Activated T-helper 1 cell treated with Interleukin-2 at 50 U/mL for 16 hours (primary cell): ENCODE measurements at regions not wholly inside any gene's neighbourhood (a gene's known extent, or its start where the extent isn't known, plus 50 kb on each side); places are given as distances from the start of the nearest gene placed in this dataset.

Source experiments
- DNase-seq: peaks from one replicate; pipeline ENCODE4 v3.0.0-alpha.2; 2020; ENCODE audit warnings: low read depth

GRCh38 chr14:101230161-101230850 lies 326.8 kb upstream of the RTL1 start:
- no peak for DNase-seq

DNA sequence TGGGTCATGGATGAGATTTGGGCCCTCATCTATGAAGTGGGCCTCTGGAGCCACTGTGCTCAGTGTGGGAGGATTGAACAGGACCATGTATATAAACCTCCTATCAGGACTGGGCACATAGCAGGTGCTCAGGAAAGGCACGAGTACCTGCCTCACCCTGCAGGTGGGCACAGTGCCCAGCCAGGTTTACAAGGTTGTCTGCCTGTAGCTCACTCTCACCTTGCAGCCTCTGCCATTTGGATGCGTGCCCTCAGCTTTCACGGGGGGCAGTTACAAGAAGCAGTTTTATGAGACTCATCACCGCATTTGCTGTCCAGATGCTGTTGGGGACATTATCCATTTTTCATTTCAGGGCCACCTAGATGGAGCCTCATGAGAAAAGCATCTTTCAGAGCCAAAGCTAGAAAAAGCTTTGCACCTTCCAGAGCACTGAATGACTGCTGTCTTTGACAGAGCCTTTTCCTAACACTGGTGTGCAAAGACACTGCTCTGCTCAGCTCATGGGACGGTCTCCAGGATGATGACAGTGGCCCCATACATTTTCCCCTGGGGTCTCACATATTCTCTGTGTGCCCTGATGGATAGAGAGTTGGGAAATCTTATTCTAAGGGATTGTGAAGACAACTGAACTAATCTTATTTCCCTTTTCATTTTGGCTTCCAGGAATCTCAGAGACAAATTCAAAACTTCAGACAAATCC lies 327.5 kb upstream of the RTL1 start:
- DNase-seq = no peak

DNA sequence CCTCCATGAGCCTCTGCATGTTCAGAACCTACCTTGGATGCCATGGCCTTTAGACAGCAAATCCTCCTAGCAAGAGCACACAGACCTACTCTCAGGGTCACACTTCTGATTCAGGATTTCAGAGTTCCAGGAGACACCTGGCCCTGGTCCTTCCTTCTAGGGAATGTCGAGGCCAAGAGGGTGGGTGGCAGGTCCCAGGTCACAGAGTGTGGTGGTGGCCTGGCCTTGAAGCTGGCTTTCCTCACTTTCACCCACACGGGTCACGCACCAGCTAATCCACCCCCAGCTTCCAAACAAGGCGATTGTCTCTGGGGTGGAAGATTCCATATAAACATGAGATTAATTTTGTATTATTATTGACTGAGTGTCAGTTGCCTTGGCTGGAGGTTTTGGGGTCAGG lies 328.3 kb upstream of the RTL1 start:
- no peak for DNase-seq

- DNase-seq = no peak
Observed at GRCh38 chr14:101232340-101233020, 328.8 kb upstream of the DIO3 start.

- DNase-seq = no peak
Observed at GRCh38 chr14:101233021-101233366, 328.3 kb upstream of the DIO3 start.

GRCh38 chr14:101233391-101233790 lies 327.9 kb upstream of the DIO3 start:
- DNase-seq = no peak

DNA sequence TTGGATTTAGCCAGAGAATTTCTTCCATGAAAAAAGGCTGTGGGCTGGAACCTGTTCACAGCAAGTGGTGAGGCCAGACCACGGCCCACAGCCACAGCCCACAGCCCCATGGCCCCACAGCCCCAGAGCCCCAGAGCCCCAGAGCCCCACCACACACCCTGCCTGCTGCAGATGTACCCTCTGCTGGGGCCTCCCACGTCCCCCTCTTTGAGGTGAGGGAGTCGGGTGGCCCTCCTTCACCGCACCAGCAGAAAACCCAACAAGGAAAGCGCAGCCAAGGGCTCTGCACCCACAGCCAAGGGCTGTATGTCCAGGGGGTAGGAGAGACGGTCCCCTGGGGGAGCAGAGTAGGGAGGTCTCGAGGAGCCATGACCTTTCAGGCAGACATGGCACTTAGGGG lies 327.5 kb upstream of the DIO3 start:
- DNase-seq = no peak

DNA sequence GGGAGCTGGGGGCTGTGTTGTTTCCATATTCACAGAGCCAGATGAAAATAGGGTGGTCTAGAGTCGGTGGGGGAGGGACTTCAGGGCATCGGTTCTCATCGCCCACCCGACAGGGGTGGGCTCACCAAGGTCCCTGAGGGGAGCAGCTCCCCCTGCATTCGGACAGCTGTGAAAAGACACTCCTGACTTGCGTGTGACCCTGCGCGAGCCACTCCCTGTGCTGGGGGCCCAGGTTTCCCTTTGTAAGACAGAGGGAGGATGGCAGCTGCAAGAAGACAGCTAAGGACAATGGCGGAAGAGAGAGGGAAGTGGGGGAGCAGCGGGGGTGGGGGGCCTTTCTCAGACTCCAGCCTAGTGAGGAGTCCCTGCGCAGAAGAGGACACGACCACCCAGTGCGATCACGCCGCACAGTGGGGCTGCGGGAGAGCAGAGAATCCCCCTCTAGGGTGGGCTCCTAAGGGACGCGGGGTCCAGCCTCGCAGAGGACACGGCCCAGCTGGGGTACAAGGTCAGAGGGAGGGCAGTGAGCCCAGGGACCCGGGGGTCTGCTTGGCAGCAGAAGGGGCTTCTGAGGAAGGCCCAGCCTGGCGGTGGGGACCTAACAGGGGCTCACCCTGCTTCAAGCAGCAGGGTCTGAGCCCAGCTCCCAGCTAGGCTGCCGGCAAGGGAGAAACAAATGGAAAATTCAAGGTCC lies 326.9 kb upstream of the DIO3 start:
- DNase-seq = no peak

- DNase-seq = no peak
Observed at GRCh38 chr14:101234999-101235334, 326.3 kb upstream of the DIO3 start.

DNA sequence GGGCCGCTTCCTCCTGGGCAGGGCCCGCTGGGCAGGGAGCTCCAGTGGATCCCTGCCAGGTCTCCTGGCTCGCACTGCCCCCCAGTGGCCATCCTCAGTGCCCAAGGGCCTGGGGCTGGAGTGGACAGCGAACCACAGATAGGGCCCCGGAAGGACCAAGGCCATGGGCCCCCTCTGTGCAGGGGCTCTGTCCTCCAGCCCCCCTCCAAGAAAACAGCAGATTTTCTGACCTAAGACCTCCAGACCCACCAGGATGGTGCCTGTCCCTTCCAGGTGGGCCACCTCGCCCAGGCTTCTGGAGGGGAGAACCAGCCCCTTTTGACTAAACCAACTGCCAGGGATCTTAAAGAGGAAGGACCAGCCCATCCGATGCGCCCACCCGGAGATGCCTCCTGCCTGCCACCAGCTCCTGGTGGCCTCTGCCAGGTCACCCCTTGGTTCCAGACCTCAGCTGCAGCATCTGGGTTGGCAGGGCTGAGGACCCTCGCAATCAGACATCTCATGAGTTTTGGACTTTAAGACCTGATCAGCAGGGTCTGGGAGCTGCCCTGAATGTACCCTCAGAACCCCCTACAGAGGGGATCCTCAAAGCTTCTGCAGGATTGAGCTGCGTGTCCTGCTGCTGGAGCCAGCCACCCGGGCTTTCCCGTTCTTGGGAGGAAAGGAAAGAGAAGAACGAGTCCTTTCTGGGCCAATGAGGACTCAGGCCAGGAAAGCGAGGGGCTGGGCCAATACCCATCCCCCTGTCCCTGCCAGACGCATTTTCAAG lies 325.8 kb upstream of the DIO3 start:
- DNase-seq = no peak

DNA sequence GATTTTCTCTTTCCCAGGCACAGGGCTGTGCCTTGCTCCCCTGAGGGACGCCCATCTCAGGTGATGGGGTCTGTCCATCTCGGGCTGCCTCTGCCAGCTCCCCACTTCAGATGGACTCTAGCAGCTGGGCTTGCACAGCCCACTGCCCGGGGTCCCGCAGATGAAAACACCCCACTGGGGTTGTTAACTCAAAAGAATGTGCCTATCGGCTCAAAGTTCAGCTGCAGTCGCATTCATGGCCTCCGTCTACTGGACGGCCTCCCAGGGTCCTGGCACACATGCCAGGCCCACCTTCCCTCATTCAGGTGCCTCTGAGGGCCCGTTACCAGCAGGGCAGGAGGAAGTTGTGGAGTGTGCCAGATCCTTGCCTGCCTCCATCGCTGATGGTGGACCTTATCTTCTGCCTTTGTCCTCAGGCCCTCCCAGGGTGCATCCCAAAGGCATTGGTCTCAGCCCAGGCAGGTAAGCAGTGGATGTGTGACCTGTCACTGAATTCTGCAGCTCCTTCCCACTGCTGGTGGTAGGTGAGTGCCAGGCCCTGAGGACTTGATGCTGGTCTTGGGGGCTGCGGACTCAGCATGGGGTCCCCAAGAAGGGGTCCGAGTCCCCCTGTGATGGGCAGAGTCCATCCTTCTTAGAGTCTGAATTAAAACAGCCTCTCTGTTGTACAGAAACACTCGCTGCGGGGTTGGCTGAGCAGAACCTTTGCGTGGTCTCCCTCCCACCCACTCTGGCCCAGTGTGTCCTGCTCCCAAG lies 324.6 kb upstream of the DIO3 start:
- DNase-seq = no peak

DNA sequence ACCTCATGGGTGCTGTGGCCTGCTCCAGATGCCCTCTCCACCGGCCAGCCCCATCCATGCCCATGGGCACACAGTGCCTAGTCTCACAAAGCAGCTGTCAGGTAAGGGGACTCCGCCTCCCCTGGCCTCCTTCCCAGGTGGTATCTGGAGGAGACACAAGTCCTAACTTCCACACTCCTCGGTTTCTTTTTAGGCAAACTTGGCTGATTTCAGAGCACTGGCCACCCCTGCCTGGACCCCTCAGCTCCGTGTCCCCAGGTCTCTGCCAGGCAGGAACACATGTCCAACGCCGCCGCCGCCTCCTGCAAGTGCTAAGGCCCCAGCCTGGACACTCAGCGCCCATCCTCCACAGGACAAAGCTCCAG lies 324.1 kb upstream of the DIO3 start:
- DNase-seq = no peak

- DNase-seq = no peak
Observed at GRCh38 chr14:101239065-101239464, 322.2 kb upstream of the DIO3 start.

GRCh38 chr14:101241147-101241546 lies 320.1 kb upstream of the DIO3 start:
- no peak for DNase-seq

DNA sequence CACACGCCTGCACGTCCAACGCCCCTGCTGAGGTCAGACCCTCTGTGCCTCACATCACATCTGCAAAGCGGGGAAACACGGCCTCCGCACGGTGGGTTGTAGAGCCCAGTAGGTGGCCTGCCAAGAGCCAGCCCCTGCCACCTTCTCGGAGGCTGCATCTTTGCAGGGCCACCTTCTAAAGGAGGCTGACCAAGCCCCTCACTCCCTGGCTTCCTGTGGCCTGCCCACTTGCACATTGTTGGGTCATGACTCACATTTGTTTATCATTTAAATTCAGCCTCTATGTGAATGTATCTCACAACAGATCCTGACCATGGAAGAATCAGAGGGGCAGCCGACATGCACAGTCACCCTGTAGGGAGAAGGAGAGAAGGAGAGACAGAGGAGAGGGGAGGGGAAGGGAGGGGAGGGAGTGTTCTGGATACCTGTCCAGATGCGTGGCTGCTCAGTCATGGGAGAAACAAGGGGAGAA lies 319.5 kb upstream of the DIO3 start:
- no peak for DNase-seq

GRCh38 chr14:101242442-101243385 lies 318.6 kb upstream of the DIO3 start:
- DNase-seq = no peak

DNA sequence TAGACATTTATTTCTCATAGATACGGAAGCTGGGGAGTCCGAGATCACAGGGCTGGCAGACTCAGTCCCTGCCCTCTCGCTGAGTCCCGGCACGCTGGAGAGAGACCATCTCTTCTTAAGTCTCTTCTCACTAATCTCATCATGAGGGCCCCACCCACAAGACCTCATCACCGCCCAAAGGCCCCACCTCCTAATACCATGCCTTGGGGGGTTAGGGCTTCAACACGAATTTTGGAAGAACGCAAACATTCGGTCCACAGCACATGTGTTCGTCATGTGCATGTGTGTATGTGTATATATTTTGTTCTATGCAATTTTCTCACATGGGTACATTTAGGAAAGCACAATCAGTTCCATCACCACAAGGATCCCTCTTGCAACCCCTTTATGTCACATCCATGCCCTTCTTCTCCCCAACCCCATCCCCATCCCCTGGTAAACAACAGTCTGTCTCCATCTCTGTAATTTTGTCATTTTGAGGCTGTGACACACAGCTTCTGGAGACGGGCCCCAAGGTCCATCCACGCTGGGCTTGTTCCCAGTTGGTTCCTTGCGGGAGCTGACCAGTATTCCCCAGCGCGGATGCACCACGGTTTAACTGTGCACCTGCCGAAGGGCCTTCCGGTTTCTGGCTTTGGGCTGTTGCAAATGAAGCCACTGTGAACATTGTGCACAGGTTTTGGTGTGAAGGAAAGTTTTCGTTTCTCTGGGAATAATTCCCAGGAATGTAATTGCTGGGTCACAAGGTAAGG lies 317.5 kb upstream of the DIO3 start:
- DNase-seq = no peak

GRCh38 chr14:101246894-101247841 lies 314.1 kb upstream of the DIO3 start:
- DNase-seq = no peak
